HL-60 (cell line): ENCODE measurements at regions not wholly inside any gene's neighbourhood (a gene's known extent, or its start where the extent isn't known, plus 50 kb on each side); places are given as distances from the start of the nearest gene placed in this dataset.

Experiments
- DNase-seq, 2 experiments: peaks; one replicate each; pipeline ENCODE4 v3.0.0-alpha.2; 2010 to 2020; ENCODE audit warnings: low read depth in 1 of 2, low spot score in 1 of 2
- H3K27ac ChIP-seq: fragments of 250-450 bp; sonication (Bioruptor Pico); replicated peaks from 2 replicates; pipeline ENCODE4 v1.5.1; 2020; ENCODE audit warnings: mild to moderate bottlenecking, moderate library complexity
- H3K27me3 ChIP-seq: fragments of 250-450 bp; sonication (Bioruptor Pico); 2 replicates; pipeline ENCODE4 v1.5.1; 2021; ENCODE audit warnings: mild to moderate bottlenecking, moderate library complexity; ENCODE audit not compliant: insufficient read depth, poor library complexity, severe bottlenecking
- H3K4me3 ChIP-seq: replicated peaks from 2 replicates; pipeline ENCODE4 v1.5.1; 2011; ENCODE audit warnings: mild to moderate bottlenecking, control low read depth, low read length; ENCODE audit not compliant: insufficient read depth
- CTCF ChIP-seq: IDR thresholded peaks from one replicate; pipeline ENCODE4 v1.5.1; 2011; ENCODE audit warnings: low read length, control low read depth, inconsistent platforms; ENCODE audit not compliant: insufficient read depth
- GABPA ChIP-seq: IDR thresholded peaks from 2 replicates; pipeline ENCODE4 v1.6.1; 2012; ENCODE audit warnings: low read depth
- POLR2AphosphoS5 ChIP-seq: IDR thresholded peaks from 2 replicates; pipeline ENCODE4 v1.6.1; 2012; ENCODE audit warnings: low read depth
- REST ChIP-seq: IDR thresholded peaks from 2 replicates; pipeline ENCODE4 v1.6.1; 2012; ENCODE audit warnings: low read depth; ENCODE audit not compliant: insufficient replicate concordance
- SPI1 ChIP-seq: IDR thresholded peaks from 2 replicates; pipeline ENCODE4 v1.6.1; 2012; ENCODE audit warnings: low read depth, mild to moderate bottlenecking, borderline replicate concordance

- TF ChIP-seq SPI1 (no peak), GABPA (no peak), POLR2AphosphoS5 (no peak), CTCF (no peak), REST (no peak)
- Histone ChIP-seq H3K27ac (no peak overlapping the region), H3K27me3 (no peaks in the 10 kb centered on the region), H3K4me3 (no peak overlapping the region)
- no peak for DNase-seq
These were observed 282.1 kb downstream of the CYLC2 start for GRCh38 chr9:103277240-103277639.

GRCh38 chr9:103281126-103281525 lies 286.0 kb downstream of the CYLC2 start:
- Histone ChIP-seq H3K27me3 (no peaks in the 10 kb centered on the region), H3K27ac (no peak overlapping the region), H3K4me3 (no peak overlapping the region)
- TF ChIP-seq SPI1 (no peak), GABPA (no peak), REST (no peak), POLR2AphosphoS5 (no peak), CTCF (no peak)
- no peak for DNase-seq

- Histone ChIP-seq H3K4me3 (no peak overlapping the region), H3K27me3 (no peaks in the 10 kb centered on the region), H3K27ac (no peak overlapping the region)
- TF ChIP-seq CTCF = no peak
- TF ChIP-seq GABPA = no peak
- no peak for DNase-seq
These were observed 292.2 kb downstream of the CYLC2 start for GRCh38 chr9:103287361-103287760.

GRCh38 chr9:103296189-103296588 lies 301.1 kb downstream of the CYLC2 start:
- H3K4me3 ChIP-seq = no peak overlapping the region
- TF ChIP-seq REST (no peak), SPI1 (no peak), CTCF (no peak), POLR2AphosphoS5 (no peak), GABPA (no peak)
- no peaks in the 10 kb centered on the region for H3K27me3 ChIP-seq
- no peak overlapping the region for H3K27ac ChIP-seq
- DNase-seq = no peak
